Lung (tissue), 11 donors: ENCODE measurements at regions not wholly inside any gene's neighbourhood (a gene's known extent, or its start where the extent isn't known, plus 50 kb on each side); places are given as distances from the start of the nearest gene placed in this dataset.
"Not testable (repeated sequence)": the region's sequence is repeated elsewhere in the genome, so short reads cannot be mapped to it uniquely, and the experiment has no call there.

ENCODE experiments used
- ATAC-seq: fragments of 200-7000 bp; cut with Tn5 transposase; one replicate; pipeline ENCODE4 v1.9.1; 2020; ENCODE audit warnings: moderate number of reproducible peaks; ENCODE audit not compliant: insufficient read depth, low FRiP score
- DNase-seq, 3 donors: peaks; one replicate each; pipeline ENCODE4 v3.0.0-alpha.2; 2013 to 2017
- H3K27ac ChIP-seq, 2 donors: one replicate each; pipeline ENCODE4 v1.5.1; 2013; ENCODE audit warnings: mild to moderate bottlenecking in 2 of 2, moderate library complexity in 2 of 2, control low read depth in 1 of 2, inconsistent platforms in 1 of 2, low read depth in 1 of 2, low read length in 1 of 2
- H3K27me3 ChIP-seq, 3 donors: one replicate each; pipeline ENCODE4 v1.5.1; 2013; ENCODE audit warnings: low read length in 2 of 3; ENCODE audit not compliant: control insufficient read depth in 3 of 3, insufficient read depth in 3 of 3
- H3K36me3 ChIP-seq, 4 donors: one replicate each; pipeline ENCODE4 v1.5.1; 2013; ENCODE audit warnings: low read length in 4 of 4, mild to moderate bottlenecking in 1 of 4, moderate library complexity in 1 of 4; ENCODE audit not compliant: control insufficient read depth in 4 of 4, insufficient read depth in 4 of 4
- H3K4me1 ChIP-seq, 5 donors: one replicate each; pipeline ENCODE4 v1.5.1; 2013; ENCODE audit warnings: low read length in 5 of 5, mild to moderate bottlenecking in 2 of 5, moderate library complexity in 1 of 5; ENCODE audit not compliant: control insufficient read depth in 5 of 5, insufficient read depth in 5 of 5
- H3K4me3 ChIP-seq: one replicate; pipeline ENCODE4 v1.5.1; 2013; ENCODE audit warnings: mild to moderate bottlenecking, control low read depth, moderate library complexity
- H3K9ac ChIP-seq, 2 donors: one replicate each; pipeline ENCODE4 v1.5.1; 2013; ENCODE audit warnings: low read length in 2 of 2, control low read depth in 1 of 2; ENCODE audit not compliant: insufficient read depth in 1 of 2
- H3K9me3 ChIP-seq, 4 donors: one replicate each; pipeline ENCODE4 v1.5.1; 2013; ENCODE audit warnings: low read length in 3 of 4, mild to moderate bottlenecking in 1 of 4, moderate library complexity in 1 of 4; ENCODE audit not compliant: control insufficient read depth in 4 of 4, insufficient read depth in 3 of 4
- WGBS, 2 donors: extraction: QIAGEN DNeasy Blood & Tissue Kit; methylation state at CpG; one replicate each; pipeline ENCODE4 v1.1.7; 2013; 5-methylcytosine and 5-hydroxymethylcytosine counted together
- TF ChIP-seq, protein P1 (sequence below): IDR thresholded peaks from 2 replicates; pipeline ENCODE4 v1.5.1; 2012; ENCODE audit warnings: mild to moderate bottlenecking; ENCODE audit errors: control extremely low read depth, extremely low read depth
- donor health status: control.
- donor health status: control.
- donor health status: Bipolar disorder and iron deficiency.
- donor health status: healthy.
- donor health status: DM: yes; HTN: yes; CAD: no.

DNA sequence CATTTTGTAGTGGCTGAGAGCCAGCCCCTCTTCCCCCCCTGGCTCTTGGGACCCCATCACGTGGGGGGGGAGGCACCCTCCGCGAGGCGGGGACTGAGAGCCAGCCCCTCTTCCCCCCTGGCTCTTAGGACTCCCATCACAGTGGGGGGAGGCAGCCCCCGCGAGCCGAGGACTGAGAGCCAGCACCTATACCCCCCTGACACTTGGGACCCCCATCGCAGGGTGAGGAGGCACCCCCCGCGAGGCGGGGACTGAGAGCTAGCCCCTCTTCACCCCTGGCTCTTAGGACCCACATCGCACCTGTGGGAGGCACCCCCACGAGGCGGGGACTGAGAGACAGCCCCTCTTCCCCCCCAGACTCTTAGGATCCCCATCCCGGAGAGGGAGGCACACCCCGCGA lies 2426.5 kb upstream of the PCDH20 start:
- TF ChIP-seq, protein P1, sequence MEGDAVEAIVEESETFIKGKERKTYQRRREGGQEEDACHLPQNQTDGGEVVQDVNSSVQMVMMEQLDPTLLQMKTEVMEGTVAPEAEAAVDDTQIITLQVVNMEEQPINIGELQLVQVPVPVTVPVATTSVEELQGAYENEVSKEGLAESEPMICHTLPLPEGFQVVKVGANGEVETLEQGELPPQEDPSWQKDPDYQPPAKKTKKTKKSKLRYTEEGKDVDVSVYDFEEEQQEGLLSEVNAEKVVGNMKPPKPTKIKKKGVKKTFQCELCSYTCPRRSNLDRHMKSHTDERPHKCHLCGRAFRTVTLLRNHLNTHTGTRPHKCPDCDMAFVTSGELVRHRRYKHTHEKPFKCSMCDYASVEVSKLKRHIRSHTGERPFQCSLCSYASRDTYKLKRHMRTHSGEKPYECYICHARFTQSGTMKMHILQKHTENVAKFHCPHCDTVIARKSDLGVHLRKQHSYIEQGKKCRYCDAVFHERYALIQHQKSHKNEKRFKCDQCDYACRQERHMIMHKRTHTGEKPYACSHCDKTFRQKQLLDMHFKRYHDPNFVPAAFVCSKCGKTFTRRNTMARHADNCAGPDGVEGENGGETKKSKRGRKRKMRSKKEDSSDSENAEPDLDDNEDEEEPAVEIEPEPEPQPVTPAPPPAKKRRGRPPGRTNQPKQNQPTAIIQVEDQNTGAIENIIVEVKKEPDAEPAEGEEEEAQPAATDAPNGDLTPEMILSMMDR, result no peak
- H3K27ac ChIP-seq, result no peak overlapping the region
- DNase-seq, result no peak

DNA sequence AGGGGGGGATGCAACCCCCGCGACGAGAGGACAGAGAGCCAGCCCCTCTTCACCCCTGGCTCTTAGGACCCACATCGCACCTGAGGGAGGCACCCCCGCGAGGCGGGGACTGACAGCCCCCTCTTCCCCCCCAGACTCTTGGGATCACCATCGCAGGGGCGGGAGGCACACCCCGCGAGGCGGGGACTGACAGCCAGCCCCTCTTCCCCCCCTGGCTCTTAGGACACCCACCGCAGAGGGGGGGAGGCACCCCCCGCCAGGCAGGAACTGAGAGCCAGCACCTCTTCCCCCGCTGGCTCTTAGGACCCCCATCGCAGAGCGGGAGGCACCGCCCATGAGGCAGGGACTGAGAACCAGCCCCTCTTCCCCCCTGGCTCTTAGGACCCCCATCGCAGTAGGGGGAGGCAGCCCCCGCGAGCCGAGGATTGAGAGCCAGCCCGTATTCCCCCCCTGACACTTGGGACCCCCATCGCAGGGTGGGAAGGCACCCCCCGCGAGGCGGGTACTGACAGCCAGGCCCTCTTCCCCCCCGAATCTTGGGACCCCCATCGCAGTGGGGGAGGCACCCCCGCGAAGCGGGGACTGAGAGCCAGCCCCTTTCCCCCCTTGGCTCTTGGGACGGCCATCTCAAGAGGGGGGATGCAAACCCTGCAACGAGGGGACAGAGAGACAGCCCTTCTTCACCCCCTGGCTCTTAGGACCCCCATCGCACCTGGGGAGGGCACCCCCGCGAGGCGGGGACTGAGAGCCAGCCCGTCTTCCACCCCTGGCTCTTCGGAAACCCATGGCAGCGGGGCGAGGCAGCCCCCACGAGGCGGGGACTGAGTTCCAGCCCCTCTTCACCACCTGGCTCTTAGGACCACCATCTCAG lies 2425.1 kb upstream of the PCDH20 start:
- H3K36me3 ChIP-seq, result no peaks in the 10 kb centered on the region
- no peak overlapping the region for H3K4me3 ChIP-seq
- H3K27ac ChIP-seq, result no peak overlapping the region
- TF ChIP-seq, protein P1, result no peak
- H3K4me1 ChIP-seq, result no peaks in the 10 kb centered on the region
- DNase-seq, result no peak
- no peaks in the 10 kb centered on the region for H3K27me3 ChIP-seq
- peaks cover 0 to 13% (median 0%) of the 10 kb centered on the region in 4 donors for H3K9me3 ChIP-seq
- 96% methylated on average over 36 to 44 of the region's 44 CpGs for WGBS, 2 donors
- ATAC-seq, result no peak
- no peak overlapping the region for H3K9ac ChIP-seq

More for the DNA sequence above, 2426.5 kb upstream of the PCDH20 start:
- Histone ChIP-seq H3K4me3 (no peak overlapping the region), H3K36me3 (no peaks in the 10 kb centered on the region), H3K4me1 (no peaks in the 10 kb centered on the region), H3K9ac (no peak overlapping the region), H3K9me3 (peaks cover 0 to 13% (median 0%) of the 10 kb centered on the region in 4 donors), H3K27me3 (no peaks in the 10 kb centered on the region)
- no peak for ATAC-seq
- WGBS, 2 donors, result 93 to 94% methylated on average over 14 to 17 of the region's 17 CpGs

DNA sequence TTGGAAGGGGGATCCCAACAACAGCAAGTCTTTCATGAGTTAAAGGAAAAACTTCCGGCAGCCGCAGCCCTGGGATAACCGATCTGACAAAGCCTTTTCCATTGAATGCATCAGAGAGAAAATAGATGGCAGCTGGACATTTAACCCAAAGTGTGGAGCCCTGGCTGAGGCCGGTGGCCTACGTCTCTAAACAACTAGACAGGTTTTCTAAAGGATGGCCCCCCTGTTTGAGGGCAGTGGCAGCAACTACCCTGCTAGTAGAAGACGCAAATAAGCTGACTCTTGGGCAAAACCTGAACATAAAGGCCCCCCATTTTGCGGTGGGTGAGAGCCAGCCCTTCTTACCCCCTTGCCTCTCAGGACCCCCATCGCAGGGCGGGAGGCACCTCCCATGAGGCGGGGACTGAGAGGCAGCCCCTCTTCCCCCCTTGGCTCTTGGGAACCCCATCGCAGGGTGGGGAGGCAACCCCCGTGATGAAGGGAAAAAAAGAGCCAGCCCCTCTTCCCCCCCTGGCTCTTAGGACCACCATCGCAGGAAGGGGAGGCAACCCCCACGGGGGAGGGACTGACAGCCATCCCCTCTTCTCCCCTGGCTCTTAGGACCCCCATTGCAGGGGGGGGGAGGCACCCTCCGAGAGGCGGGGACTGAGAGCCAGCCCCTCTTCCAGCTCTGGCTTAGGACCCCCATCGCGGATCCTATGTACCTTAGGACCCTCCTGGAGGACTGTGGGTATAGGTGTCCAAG lies 2422.9 kb upstream of the PCDH20 start:
- TF ChIP-seq, protein P1, result no peak
- DNase-seq, result no peak
- Histone ChIP-seq H3K27me3 (no peaks in the 10 kb centered on the region), H3K4me1 (no peaks in the 10 kb centered on the region), H3K9ac (no peak overlapping the region), H3K36me3 (no peaks in the 10 kb centered on the region), H3K4me3 (no peak overlapping the region), H3K27ac (no peak overlapping the region), H3K9me3 (peaks cover 0 to 8% (median 0%) of the 10 kb centered on the region in 4 donors)
- WGBS, 2 donors, result 92 to 95% methylated on average over 16 to 18 of the region's 18 CpGs
- ATAC-seq, result no peak

- H3K36me3 ChIP-seq, H3K27ac ChIP-seq, H3K9ac ChIP-seq, H3K4me1 ChIP-seq, H3K27me3 ChIP-seq, H3K9me3 ChIP-seq, ATAC-seq, H3K4me3 ChIP-seq, DNase-seq: not testable (repeated sequence)
- WGBS, 2 donors, result 94% methylated on average over 8 to 21 of the region's 21 CpGs
These were observed 2422.1 kb upstream of the PCDH20 start for GRCh38 chr13:63837701-63838100.

GRCh38 chr13:63829609-63830008 lies 2414.0 kb upstream of the PCDH20 start:
- H3K4me3 ChIP-seq, ATAC-seq, DNase-seq, H3K9ac ChIP-seq, H3K36me3 ChIP-seq, H3K27me3 ChIP-seq, H3K27ac ChIP-seq, H3K4me1 ChIP-seq, H3K9me3 ChIP-seq: not testable (repeated sequence)
- no CpG with 5 or more reads among the region's 2 CpGs for WGBS, 2 donors

GRCh38 chr13:63821785-63822184 lies 2406.1 kb upstream of the PCDH20 start:
- not testable (repeated sequence) for H3K4me1 ChIP-seq, H3K27ac ChIP-seq, H3K9ac ChIP-seq, H3K9me3 ChIP-seq, H3K4me3 ChIP-seq, DNase-seq, H3K27me3 ChIP-seq, H3K36me3 ChIP-seq, ATAC-seq
- WGBS, 2 donors, result 77% methylated on average over 5 of the region's 5 CpGs; no CpG with 5 or more reads in 1 of the 2 donors
